Left lung (tissue), 4 donors: ENCODE measurements at regions not wholly inside any gene's neighbourhood (a gene's known extent, or its start where the extent isn't known, plus 50 kb on each side); places are given as distances from the start of the nearest gene placed in this dataset.

Experiments used
- ATAC-seq: fragments of 200-7000 bp; cut with Tn5 transposase; one replicate; pipeline ENCODE4 v1.9.1; 2020; ENCODE audit warnings: moderate library complexity
- DNase-seq, 4 donors: peaks; one replicate each; pipeline ENCODE4 v3.0.0-alpha.2; 2013 to 2020
- H3K27ac ChIP-seq, 2 donors: fragments of 200-600 bp; sonication (generic) in 1 of 2; one replicate each; pipeline versions ENCODE4 v1.5.0 to v1.8.0; 2020 to 2021
- H3K27me3 ChIP-seq, 2 donors: fragments of 200-600 bp; sonication (generic) in 1 of 2; one replicate each; pipeline versions ENCODE4 v1.5.0 to v1.8.0; 2020 to 2021
- H3K36me3 ChIP-seq, 2 donors: fragments of 200-600 bp; sonication (generic) in 1 of 2; one replicate each; pipeline versions ENCODE4 v1.5.0 to v1.8.0; 2020 to 2021
- H3K4me1 ChIP-seq, 2 donors: fragments of 200-600 bp; one replicate each; pipeline ENCODE4 v1.8.0; 2021
- H3K4me3 ChIP-seq, 2 donors: fragments of 200-600 bp; sonication (generic) in 1 of 2; one replicate each; pipeline versions ENCODE4 v1.5.0 to v1.8.0; 2020 to 2021; ENCODE audit warnings: mild to moderate bottlenecking in 1 of 2
- H3K9me3 ChIP-seq, 2 donors: fragments of 200-600 bp; sonication (generic) in 1 of 2; one replicate each; pipeline versions ENCODE4 v1.5.0 to v1.8.0; 2020 to 2021
- CTCF ChIP-seq, 2 donors: fragments of 200-600 bp; sonication (generic) in 1 of 2; IDR thresholded peaks; one replicate each; pipeline versions ENCODE4 v1.5.0 to v1.8.0; 2021; ENCODE audit warnings: antibody characterized with exemption in 2 of 2
- intact Hi-C, 2 donors: fragments of 100-400 bp; cut with DNase I; formaldehyde crosslinking; loops; one replicate each; pipeline versions ENCODE4 v1.11.2 to v1.14.2; 2022
- donor health status: DM: no; HTN: yes; CAD: no.
- donor health status: DM: no; HTN: no; CAD: no.

- intact Hi-C loops = no loop called here
- Histone ChIP-seq H3K9me3 (no peaks in the 10 kb centered on the region), H3K4me3 (no peak overlapping the region), H3K27ac (no peak overlapping the region), H3K27me3 (no peaks in the 10 kb centered on the region), H3K36me3 (no peaks in the 10 kb centered on the region), H3K4me1 (no peaks in the 10 kb centered on the region)
- no peak for ATAC-seq
- no peak for TF ChIP-seq CTCF (IDR thresholded peaks at IDR 0.05)
- peak in 1 of 4 donors; percentile 17 for DNase-seq
These were observed 890.7 kb upstream of the CELF4 start for GRCh38 chr18:38456253-38456652.

- Histone ChIP-seq H3K36me3 (no peaks in the 10 kb centered on the region), H3K27me3 (no peaks in the 10 kb centered on the region), H3K9me3 (no peaks in the 10 kb centered on the region), H3K4me1 (no peaks in the 10 kb centered on the region), H3K27ac (no peak overlapping the region), H3K4me3 (no peak overlapping the region)
- no peak for TF ChIP-seq CTCF (IDR thresholded peaks at IDR 0.05)
- ATAC-seq (no peak), DNase-seq (no peak)
- intact Hi-C loops = no loop called here
These were observed 889.3 kb upstream of the CELF4 start for GRCh38 chr18:38454764-38455469.

GRCh38 chr18:38453880-38454279 is 888.3 kb upstream of the CELF4 start:
- Histone ChIP-seq H3K4me3 (no peak overlapping the region), H3K9me3 (no peaks in the 10 kb centered on the region), H3K4me1 (no peaks in the 10 kb centered on the region), H3K27ac (no peak overlapping the region), H3K27me3 (no peaks in the 10 kb centered on the region), H3K36me3 (no peaks in the 10 kb centered on the region)
- no peak for DNase-seq
- intact Hi-C loops = no loop called here
- ATAC-seq = no peak
- no peak for TF ChIP-seq CTCF (IDR thresholded peaks at IDR 0.05)

- intact Hi-C loops = no loop called here
- no peak for TF ChIP-seq CTCF (IDR thresholded peaks at IDR 0.05)
- H3K27ac ChIP-seq = no peak overlapping the region
These were observed 885.3 kb upstream of the CELF4 start for GRCh38 chr18:38450876-38451275.

GRCh38 chr18:38445804-38446145 is 880.2 kb upstream of the CELF4 start:
- H3K9me3 ChIP-seq = no peaks in the 10 kb centered on the region
- no peaks in the 10 kb centered on the region for H3K4me1 ChIP-seq
- intact Hi-C loops = no loop called here
- ATAC-seq (no peak), DNase-seq (no peak)
- no peaks in the 10 kb centered on the region for H3K36me3 ChIP-seq
- H3K4me3 ChIP-seq = no peak overlapping the region
- H3K27ac ChIP-seq = no peak overlapping the region
- TF ChIP-seq CTCF (IDR thresholded peaks at IDR 0.05) = no peak
- no peaks in the 10 kb centered on the region for H3K27me3 ChIP-seq

More at GRCh38 chr18:38450876-38451275, 885.3 kb upstream of the CELF4 start:
- H3K4me3 ChIP-seq = no peak overlapping the region
- no peaks in the 10 kb centered on the region for H3K9me3 ChIP-seq
- no peaks in the 10 kb centered on the region for H3K36me3 ChIP-seq
- H3K27me3 ChIP-seq = no peaks in the 10 kb centered on the region
- no peak for ATAC-seq
- H3K4me1 ChIP-seq = no peaks in the 10 kb centered on the region
- DNase-seq = no peak
